K562 (cell line): ENCODE measurements at regions not wholly inside any gene's neighbourhood (a gene's known extent, or its start where the extent isn't known, plus 50 kb on each side); places are given as distances from the start of the nearest gene placed in this dataset.
A peak's percentile ranks its signal among the peaks of the same experiment; 100 is the strongest.
"Not testable (repeated sequence)": the region's sequence is repeated elsewhere in the genome, so short reads cannot be mapped to it uniquely, and the experiment has no call there.

Source experiments
- ATAC-seq: fragments of 200-7000 bp; cut with Tn5 transposase; 3 replicates; pipeline ENCODE4 v1.9.1; 2020; ENCODE audit warnings: moderate library complexity
- BruUV-seq: library from RNA; stranded (reverse); fragments of 400-500 nt; replicated peaks from 2 replicates; lab custom pipeline; 2021; lab: Mats Ljungman, UMichigan
- CTCF ChIA-PET: fragments of 300-600 bp; formaldehyde crosslinking; extraction: SDS; loops from one replicate; lab custom pipeline; 2021; ENCODE audit warnings: low intra/inter-chr PET ratio; lab: Yijun Ruan, JAX
- POLR2A ChIA-PET: fragments of 300-600, 350-650 bp; sonication (Branson Sonifier 250); formaldehyde crosslinking; extraction: SDS; loops from one replicate; lab custom pipeline; 2021; ENCODE audit warnings: antibody characterized with exemption, inconsistent platforms; lab: Yijun Ruan, JAX
- DNase-seq, 4 experiments: peaks; one replicate each; pipeline versions ENCODE4 v3.0.0 to v3.0.0-alpha.2; 2011 to 2018; ENCODE audit warnings: low spot score in 3 of 4, mixed read lengths in 3 of 4; ENCODE audit errors: extremely low read depth in 1 of 4
- FAIRE-seq: peaks from 2 replicates; lab custom pipeline; 2011; peaks lifted over from hg19 to GRCh38; lab: Jason Lieb, UNC
- H2AFZ ChIP-seq: 2 replicates; pipeline ENCODE4 v1.6.0; 2011; ENCODE audit warnings: low read depth, low read length, control low read depth, inconsistent platforms
- H3K27ac ChIP-seq: fragments of 200-600 bp; 3 replicates; pipeline ENCODE4 v1.8.0; 2011; ENCODE audit warnings: low read depth, mild to moderate bottlenecking, control low read depth, inconsistent platforms, low read length, moderate library complexity, mixed read lengths; ENCODE audit errors: extremely low read depth
- H3K27me3 ChIP-seq, 2 experiments: fragments of 300-600 bp in 1 of 2; 2 replicates in 1 of 2; 3 replicates in 1 of 2; pipeline versions ENCODE4 v1.6.0 to v1.8.0; 2011; ENCODE audit warnings: inconsistent platforms in 2 of 2, low read length in 2 of 2, mild to moderate bottlenecking in 1 of 2, mixed read lengths in 1 of 2, moderate library complexity in 1 of 2; ENCODE audit not compliant: control insufficient read depth in 2 of 2, insufficient read depth in 2 of 2
- H3K36me3 ChIP-seq: fragments of 300-600 bp; 3 replicates; pipeline ENCODE4 v1.8.0; 2011; ENCODE audit warnings: mild to moderate bottlenecking, low read length, inconsistent platforms; ENCODE audit not compliant: control insufficient read depth, insufficient read depth
- H3K4me1 ChIP-seq, 2 experiments: fragments of 200-600 bp in 1 of 2; replicated peaks in 1 of 2; 2 replicates in 1 of 2; 3 replicates in 1 of 2; pipeline versions ENCODE4 v1.5.1 to v1.8.0; 2011; ENCODE audit warnings: inconsistent platforms in 2 of 2, low read length in 2 of 2, mild to moderate bottlenecking in 1 of 2, mixed read lengths in 1 of 2, moderate library complexity in 1 of 2; ENCODE audit not compliant: control insufficient read depth in 2 of 2, insufficient read depth in 2 of 2
- H3K4me2 ChIP-seq: 2 replicates; pipeline ENCODE4 v1.6.1; 2011; ENCODE audit warnings: low read length, control low read depth, inconsistent platforms, mixed read lengths; ENCODE audit not compliant: insufficient read depth
- H3K4me3 ChIP-seq: fragments of 200-600 bp; sonication (generic), shearing (Covaris generic); 2 replicates; pipeline ENCODE4 v1.5.1; 2016; ENCODE audit warnings: control low read depth, inconsistent platforms
- H3K79me2 ChIP-seq: fragments of 200-600 bp; 3 replicates; pipeline ENCODE4 v1.8.0; 2011; ENCODE audit warnings: low read length, inconsistent platforms; ENCODE audit not compliant: control insufficient read depth, insufficient read depth
- H3K9ac ChIP-seq, 2 experiments: 2 replicates each; pipeline versions ENCODE4 v1.6.0 to v1.6.1; 2011; ENCODE audit warnings: low read depth in 2 of 2, low read length in 2 of 2, control low read depth in 1 of 2, inconsistent platforms in 1 of 2, mild to moderate bottlenecking in 1 of 2, mixed read lengths in 1 of 2; ENCODE audit not compliant: insufficient read depth in 1 of 2
- H3K9me1 ChIP-seq: one replicate; pipeline ENCODE4 v1.6.0; 2011; ENCODE audit warnings: inconsistent platforms, mild to moderate bottlenecking, low read length, moderate library complexity; ENCODE audit not compliant: control insufficient read depth, insufficient read depth
- H3K9me3 ChIP-seq: replicated peaks from 2 replicates; pipeline ENCODE4 v1.5.1; 2011; ENCODE audit warnings: low read depth, low read length, inconsistent platforms; ENCODE audit not compliant: control insufficient read depth, insufficient read depth
- H4K20me1 ChIP-seq: replicated peaks from 2 replicates; pipeline ENCODE4 v1.6.1; 2011; ENCODE audit warnings: low read length, inconsistent platforms, mixed read lengths; ENCODE audit not compliant: control insufficient read depth, insufficient read depth
- CTCF ChIP-seq, 3 experiments: IDR thresholded peaks in 2 of 3; conservative IDR thresholded peaks in 1 of 3; 2 replicates each; pipeline ENCODE4 v1.5.1; 2011 to 2012; ENCODE audit warnings: low read length in 3 of 3, mild to moderate bottlenecking in 3 of 3, control low read depth in 2 of 3, improper control_type of control experiment in 1 of 3, inconsistent platforms in 1 of 3, low read depth in 1 of 3, mixed read lengths in 1 of 3, moderate library complexity in 1 of 3; ENCODE audit not compliant: insufficient read depth in 2 of 3
- ESRRA ChIP-seq: fragments of 450-650 bp; IDR thresholded peaks from 2 replicates; pipeline ENCODE4 v1.6.1; 2014; ENCODE audit warnings: low read depth, mild to moderate bottlenecking, moderate library complexity, borderline replicate concordance
- WGBS: fragments of 100-300 bp; shearing (Covaris generic); methylation state at CpG from one replicate; pipeline ENCODE4 v1.1.6; 2016; ENCODE audit warnings: low coverage, mixed read lengths; ENCODE audit not compliant: insufficient coverage; ENCODE audit errors: missing lambda C conversion rate; 5-methylcytosine and 5-hydroxymethylcytosine counted together
- in situ Hi-C: fragments of 300-500 bp; cut with MboI; formaldehyde crosslinking; loops from 4 replicates; pipeline ENCODE4 v1.15.0; 2018; ENCODE audit warnings: inconsistent platforms, mixed read lengths
- intact Hi-C: fragments of 100-400 bp; cut with micrococcal nuclease; formaldehyde crosslinking; loops from 2 replicates; pipeline ENCODE4 v1.14.2; 2022

GRCh38 chr7:149963985-149964384 is 90.2 kb downstream of the ATP6V0E2 start:
- H3K4me2 ChIP-seq, H3K9ac ChIP-seq, H3K36me3 ChIP-seq, H3K9me1 ChIP-seq, H3K79me2 ChIP-seq, POLR2A ChIA-PET, H2AFZ ChIP-seq, BruUV-seq, DNase-seq, H3K4me3 ChIP-seq, FAIRE-seq, H3K27ac ChIP-seq, in situ Hi-C loops, H3K27me3 ChIP-seq, CTCF ChIA-PET, H4K20me1 ChIP-seq, H3K9me3 ChIP-seq, H3K4me1 ChIP-seq, intact Hi-C loops: not testable (repeated sequence)
- ATAC-seq: peak; percentile 90
- 0% methylated on average over 3 of the region's 5 CpGs for WGBS
- TF ChIP-seq CTCF (IDR thresholded peaks at IDR 0.05 in 2 of 3, conservative IDR thresholded peaks at IDR 0.05 in 1 of 3; ENCODE audit: insufficient read depth in 2 of 3, low read depth in 1 of 3, low read length in 3 of 3): peak in 2 of 3 experiments; percentile 1 to 34; a peak in 2 of 6 replicates

- WGBS: 10% methylated on average over 2 of the region's 2 CpGs
- ATAC-seq, BruUV-seq, H3K9me1 ChIP-seq, DNase-seq: not testable (repeated sequence)
- TF ChIP-seq ESRRA: peak; percentile 51; the same call in 1 of the 2 replicates
- TF ChIP-seq, all 486 proteins: peak for 1; not testable (repeated sequence) for 485
- H3K9ac ChIP-seq, POLR2A ChIA-PET, in situ Hi-C loops, H3K36me3 ChIP-seq, CTCF ChIA-PET, H3K27ac ChIP-seq, FAIRE-seq, H3K9me3 ChIP-seq, H4K20me1 ChIP-seq, H3K4me1 ChIP-seq, intact Hi-C loops, H3K4me2 ChIP-seq, H3K79me2 ChIP-seq, H2AFZ ChIP-seq, H3K4me3 ChIP-seq, H3K27me3 ChIP-seq: not testable (repeated sequence)
Observed at GRCh38 chr7:149966444-149966843, 92.7 kb downstream of the ATP6V0E2 start.

GRCh38 chr7:149972977-149973376 is 99.2 kb downstream of the ATP6V0E2 start:
- H3K4me2 ChIP-seq, CTCF ChIA-PET, H3K9me1 ChIP-seq, H3K9ac ChIP-seq, in situ Hi-C loops, DNase-seq, BruUV-seq, H3K27ac ChIP-seq, ATAC-seq, H3K79me2 ChIP-seq, intact Hi-C loops, FAIRE-seq, H4K20me1 ChIP-seq, H2AFZ ChIP-seq, H3K9me3 ChIP-seq, H3K4me1 ChIP-seq, POLR2A ChIA-PET, H3K4me3 ChIP-seq, H3K36me3 ChIP-seq: not testable (repeated sequence)
- WGBS: under 1% methylated on average over 9 of the region's 10 CpGs
- H3K27me3 ChIP-seq: peaks cover 9 to 24% of the 10 kb centered on the region in 2 experiments; a peak in 4 of 5 replicates
